Progenitor cell of endocrine pancreas (in vitro differentiated cells): ENCODE measurements at regions not wholly inside any gene's neighbourhood (a gene's known extent, or its start where the extent isn't known, plus 50 kb on each side); places are given as distances from the start of the nearest gene placed in this dataset.

Source experiments
- DNase-seq: peaks from one replicate; pipeline ENCODE4 v3.0.0; 2021; ENCODE audit warnings: low spot score; ENCODE audit not compliant: unreplicated experiment
- H3K27ac Mint-ChIP-seq: 2 replicates; pipeline ENCODE4 v1.8.0; 2021; ENCODE audit warnings: mild to moderate bottlenecking, moderate library complexity, mixed read lengths
- H3K27me3 Mint-ChIP-seq: 2 replicates; pipeline ENCODE4 v1.8.0; 2021; ENCODE audit warnings: mixed read lengths
- H3K36me3 Mint-ChIP-seq: 2 replicates; pipeline ENCODE4 v1.8.0; 2022; ENCODE audit warnings: mixed read lengths; ENCODE audit not compliant: insufficient read depth
- H3K4me1 Mint-ChIP-seq: 2 replicates; pipeline ENCODE4 v1.8.0; 2021; ENCODE audit warnings: low read depth, mixed read lengths
- H3K4me3 Mint-ChIP-seq: 2 replicates; pipeline ENCODE4 v1.8.0; 2021; ENCODE audit warnings: low read depth, mild to moderate bottlenecking, moderate library complexity, mixed read lengths
- H3K9me3 Mint-ChIP-seq: 2 replicates; pipeline ENCODE4 v1.8.0; 2021; ENCODE audit warnings: low read depth, mixed read lengths
- TF ChIP-seq, protein P1 (sequence below): fragments of 200-600 bp; sonication (generic); IDR thresholded peaks from one replicate; pipeline ENCODE4 v1.5.0; 2021; ENCODE audit warnings: antibody characterized with exemption, mild to moderate bottlenecking; ENCODE audit not compliant: unreplicated experiment

GRCh38 chr4:56251556-56251955 is 135.7 kb downstream of the AASDH start:
- no peak overlapping the region for H3K4me3 Mint-ChIP-seq
- TF ChIP-seq, protein P1, sequence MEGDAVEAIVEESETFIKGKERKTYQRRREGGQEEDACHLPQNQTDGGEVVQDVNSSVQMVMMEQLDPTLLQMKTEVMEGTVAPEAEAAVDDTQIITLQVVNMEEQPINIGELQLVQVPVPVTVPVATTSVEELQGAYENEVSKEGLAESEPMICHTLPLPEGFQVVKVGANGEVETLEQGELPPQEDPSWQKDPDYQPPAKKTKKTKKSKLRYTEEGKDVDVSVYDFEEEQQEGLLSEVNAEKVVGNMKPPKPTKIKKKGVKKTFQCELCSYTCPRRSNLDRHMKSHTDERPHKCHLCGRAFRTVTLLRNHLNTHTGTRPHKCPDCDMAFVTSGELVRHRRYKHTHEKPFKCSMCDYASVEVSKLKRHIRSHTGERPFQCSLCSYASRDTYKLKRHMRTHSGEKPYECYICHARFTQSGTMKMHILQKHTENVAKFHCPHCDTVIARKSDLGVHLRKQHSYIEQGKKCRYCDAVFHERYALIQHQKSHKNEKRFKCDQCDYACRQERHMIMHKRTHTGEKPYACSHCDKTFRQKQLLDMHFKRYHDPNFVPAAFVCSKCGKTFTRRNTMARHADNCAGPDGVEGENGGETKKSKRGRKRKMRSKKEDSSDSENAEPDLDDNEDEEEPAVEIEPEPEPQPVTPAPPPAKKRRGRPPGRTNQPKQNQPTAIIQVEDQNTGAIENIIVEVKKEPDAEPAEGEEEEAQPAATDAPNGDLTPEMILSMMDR: no peak
- H3K27me3 Mint-ChIP-seq: no peaks in the 10 kb centered on the region
- peaks cover 17% of the 10 kb centered on the region for H3K4me1 Mint-ChIP-seq
- no peak overlapping the region for H3K27ac Mint-ChIP-seq
- no peak for DNase-seq
- H3K9me3 Mint-ChIP-seq: peaks cover 6% of the 10 kb centered on the region
- H3K36me3 Mint-ChIP-seq: peaks cover 16% of the 10 kb centered on the region

DNA sequence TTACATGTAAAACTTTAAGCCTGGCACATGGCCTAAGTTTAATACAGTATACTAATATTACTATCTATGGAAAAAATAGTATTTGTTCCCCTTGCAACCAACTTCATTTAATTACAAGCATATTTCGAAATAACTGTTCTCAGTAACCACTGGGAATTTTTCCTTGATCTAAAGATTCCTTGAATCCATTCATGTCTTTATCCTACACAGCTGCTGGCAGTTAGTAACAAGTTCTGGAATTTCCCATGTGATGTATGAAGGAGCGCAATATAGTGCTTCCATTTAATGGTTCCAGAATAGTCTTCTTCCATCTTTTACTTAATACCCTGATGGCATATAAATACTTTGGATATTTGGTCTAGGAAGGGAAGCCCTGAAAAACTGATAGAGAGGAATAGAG is 136.5 kb downstream of the AASDH start:
- Mint-ChIP-seq H3K4me1 (peaks cover 21% of the 10 kb centered on the region), H3K27me3 (no peaks in the 10 kb centered on the region)
- DNase-seq: no peak

DNA sequence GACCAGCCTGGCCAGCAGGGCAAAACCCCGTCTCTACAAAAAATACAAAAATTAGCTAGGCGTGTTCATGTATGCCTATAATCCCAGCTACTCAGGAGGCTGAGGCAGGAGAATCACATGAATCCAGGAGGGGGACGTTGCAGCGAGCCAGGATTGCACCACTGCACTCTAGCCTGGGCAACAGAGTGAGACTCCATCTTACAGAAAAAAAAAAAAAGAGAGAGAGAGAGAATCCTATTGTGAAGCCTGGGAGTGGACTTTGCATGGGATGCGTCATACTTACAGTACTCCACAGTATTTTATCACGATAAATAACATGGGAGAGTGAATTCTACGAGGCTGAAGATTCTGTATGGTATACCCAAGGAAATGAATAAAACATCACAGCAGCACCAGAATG is 139.6 kb downstream of the AASDH start:
- H3K27ac Mint-ChIP-seq: no peak overlapping the region
- H3K4me3 Mint-ChIP-seq: no peak overlapping the region
- H3K27me3 Mint-ChIP-seq: no peaks in the 10 kb centered on the region
- peaks cover 40% of the 10 kb centered on the region for H3K4me1 Mint-ChIP-seq
- TF ChIP-seq, protein P1: no peak
- no peaks in the 10 kb centered on the region for H3K9me3 Mint-ChIP-seq
- no peak for DNase-seq
- H3K36me3 Mint-ChIP-seq: no peaks in the 10 kb centered on the region

More for the DNA sequence above, 136.5 kb downstream of the AASDH start:
- Mint-ChIP-seq H3K4me3 (no peak overlapping the region), H3K27ac (peak overlapping the region; percentile 17), H3K9me3 (no peaks in the 10 kb centered on the region), H3K36me3 (peaks cover 8% of the 10 kb centered on the region)
- TF ChIP-seq, protein P1: no peak

DNA sequence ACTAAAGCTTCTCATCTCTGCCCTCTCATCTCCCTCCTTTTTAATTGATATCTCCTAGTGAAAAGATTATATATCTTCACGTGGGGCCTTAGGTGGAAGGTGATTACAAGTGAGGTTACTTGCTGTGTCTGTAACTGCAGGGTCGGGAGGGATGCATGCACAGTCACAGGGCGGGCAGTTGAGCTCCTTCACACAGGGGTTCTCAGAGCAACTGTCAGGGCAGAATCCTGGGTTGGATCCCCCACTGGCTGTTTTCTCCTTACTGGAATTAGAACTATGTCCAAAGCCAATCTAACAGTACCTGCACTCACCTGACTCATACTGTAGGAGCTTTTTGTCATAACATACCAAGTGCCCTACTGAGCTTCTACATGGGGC is 141.1 kb downstream of the AASDH start:
- TF ChIP-seq, protein P1: no peak
- no peak for DNase-seq
- H3K27ac Mint-ChIP-seq: peak overlapping the region; percentile 30

DNA sequence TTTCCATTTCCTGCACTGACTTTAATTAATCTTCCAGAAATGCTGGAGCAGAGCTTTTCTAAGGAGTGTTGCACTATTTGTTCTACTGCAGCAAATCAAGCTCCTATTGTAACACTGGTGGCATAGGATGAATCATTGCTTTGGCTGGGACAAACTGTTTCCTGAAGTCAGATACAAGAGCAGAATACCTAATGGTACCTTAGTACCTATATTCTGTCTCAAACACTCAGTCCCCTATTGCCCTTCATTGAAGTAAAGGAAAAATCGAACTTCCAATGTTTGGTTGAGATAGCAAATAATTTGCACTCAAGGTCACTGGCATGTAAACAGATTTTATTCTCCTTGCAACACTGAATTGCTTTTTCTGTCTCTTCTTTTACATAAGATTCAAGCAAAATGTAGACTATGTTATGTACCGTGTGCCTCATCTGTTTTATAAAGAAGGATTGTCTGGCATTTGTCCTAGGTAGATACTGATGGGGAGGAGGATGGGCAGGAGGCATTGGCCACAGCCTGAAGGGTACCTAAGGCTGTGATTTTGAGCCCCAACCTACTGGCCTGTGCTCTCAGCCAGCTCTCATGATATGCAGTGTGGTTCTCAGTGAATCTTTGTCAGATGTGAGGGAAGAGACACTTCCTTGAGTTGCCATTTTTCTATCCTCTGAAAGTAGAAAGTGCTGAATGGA is 141.6 kb downstream of the AASDH start:
- no peaks in the 10 kb centered on the region for H3K9me3 Mint-ChIP-seq
- no peak overlapping the region for H3K4me3 Mint-ChIP-seq
- TF ChIP-seq, protein P1: no peak
- no peaks in the 10 kb centered on the region for H3K27me3 Mint-ChIP-seq
- DNase-seq: no peak
- peak overlapping the region; percentile 30 for H3K27ac Mint-ChIP-seq
- H3K4me1 Mint-ChIP-seq: peaks cover 46% of the 10 kb centered on the region
- no peaks in the 10 kb centered on the region for H3K36me3 Mint-ChIP-seq

More for the DNA sequence above, 141.1 kb downstream of the AASDH start:
- Mint-ChIP-seq H3K4me3 (no peak overlapping the region), H3K36me3 (no peaks in the 10 kb centered on the region), H3K4me1 (peaks cover 45% of the 10 kb centered on the region), H3K27me3 (no peaks in the 10 kb centered on the region), H3K9me3 (no peaks in the 10 kb centered on the region)
